Liver (tissue), 3 donors: ENCODE measurements at regions not wholly inside any gene's neighbourhood (a gene's known extent, or its start where the extent isn't known, plus 50 kb on each side); places are given as distances from the start of the nearest gene placed in this dataset.

Experiments
- ATF3 ChIP-seq: IDR thresholded peaks from 2 replicates; pipeline ENCODE4 v1.6.1; 2016; ENCODE audit warnings: antibody characterized with exemption
- CTCF ChIP-seq: fragments of 150-350 bp; IDR thresholded peaks from 2 replicates; pipeline ENCODE4 v1.5.1; 2017; ENCODE audit warnings: improper control_type of control experiment, low read depth, low read length; ENCODE audit not compliant: missing input control
- GABPA ChIP-seq, 2 donors: IDR thresholded peaks in 1 of 2; conservative IDR thresholded peaks in 1 of 2; 2 replicates each; pipeline ENCODE4 v1.6.1; 2016; ENCODE audit warnings: antibody characterized with exemption in 2 of 2, mild to moderate bottlenecking in 1 of 2, moderate library complexity in 1 of 2
- HNF4A ChIP-seq, 2 donors: conservative IDR thresholded peaks; 2 replicates each; pipeline ENCODE4 v1.6.1; 2016; ENCODE audit warnings: antibody characterized with exemption in 2 of 2, mild to moderate bottlenecking in 2 of 2
- JUND ChIP-seq, 2 donors: IDR thresholded peaks; 2 replicates each; pipeline ENCODE4 v1.6.1; 2016; ENCODE audit warnings: antibody characterized with exemption in 2 of 2
- MAX ChIP-seq: IDR thresholded peaks from 2 replicates; pipeline ENCODE4 v1.6.1; 2016; ENCODE audit warnings: antibody characterized with exemption
- RAD21 ChIP-seq, 2 donors: IDR thresholded peaks; 2 replicates each; pipeline ENCODE4 v1.6.1; 2016; ENCODE audit warnings: antibody characterized with exemption in 2 of 2, mild to moderate bottlenecking in 2 of 2
- REST ChIP-seq: IDR thresholded peaks from 2 replicates; pipeline ENCODE4 v1.6.1; 2016; ENCODE audit warnings: antibody characterized with exemption, mild to moderate bottlenecking
- RXRA ChIP-seq, 2 donors: IDR thresholded peaks; 2 replicates each; pipeline ENCODE4 v1.6.1; 2017 to 2018; ENCODE audit warnings: antibody characterized with exemption in 2 of 2, mild to moderate bottlenecking in 1 of 2
- SP1 ChIP-seq: IDR thresholded peaks from 2 replicates; pipeline ENCODE4 v1.6.1; 2018; ENCODE audit warnings: antibody characterized with exemption, mild to moderate bottlenecking
- TAF1 ChIP-seq: conservative IDR thresholded peaks from 2 replicates; pipeline ENCODE4 v1.6.1; 2016; ENCODE audit warnings: antibody characterized with exemption, mild to moderate bottlenecking
- YY1 ChIP-seq: IDR thresholded peaks from 2 replicates; pipeline ENCODE4 v1.6.1; 2016; ENCODE audit warnings: antibody characterized with exemption, mild to moderate bottlenecking
- ZBTB33 ChIP-seq: IDR thresholded peaks from 2 replicates; pipeline ENCODE4 v1.6.1; 2016; ENCODE audit warnings: antibody characterized with exemption
- donor health status: healthy.
- donor health status: healthy.

- no peak for TF ChIP-seq RXRA (IDR thresholded peaks at IDR 0.05)
- TF ChIP-seq CTCF, result no peak
- no peak for TF ChIP-seq REST
- TF ChIP-seq RAD21 (IDR thresholded peaks at IDR 0.05), result no peak
- no peak for TF ChIP-seq TAF1
- no peak for TF ChIP-seq ATF3
- no peak for TF ChIP-seq JUND (IDR thresholded peaks at IDR 0.05)
- TF ChIP-seq ZBTB33, result no peak
- no peak for TF ChIP-seq SP1
- TF ChIP-seq HNF4A (conservative IDR thresholded peaks at IDR 0.05), result no peak
- TF ChIP-seq GABPA (IDR thresholded peaks at IDR 0.05 in 1 of 2, conservative IDR thresholded peaks at IDR 0.05 in 1 of 2), result no peak
- TF ChIP-seq YY1, result no peak
- no peak for TF ChIP-seq MAX
Measured at GRCh38 chr5:112625246-112625645, 112.4 kb upstream of the APC start.
